ENCODE measurements at regions not wholly inside any gene's neighbourhood (a gene's known extent, or its start where the extent isn't known, plus 50 kb on each side); places are given as distances from the start of the nearest gene placed in this dataset.

- TF ChIP-seq, protein P1, sequence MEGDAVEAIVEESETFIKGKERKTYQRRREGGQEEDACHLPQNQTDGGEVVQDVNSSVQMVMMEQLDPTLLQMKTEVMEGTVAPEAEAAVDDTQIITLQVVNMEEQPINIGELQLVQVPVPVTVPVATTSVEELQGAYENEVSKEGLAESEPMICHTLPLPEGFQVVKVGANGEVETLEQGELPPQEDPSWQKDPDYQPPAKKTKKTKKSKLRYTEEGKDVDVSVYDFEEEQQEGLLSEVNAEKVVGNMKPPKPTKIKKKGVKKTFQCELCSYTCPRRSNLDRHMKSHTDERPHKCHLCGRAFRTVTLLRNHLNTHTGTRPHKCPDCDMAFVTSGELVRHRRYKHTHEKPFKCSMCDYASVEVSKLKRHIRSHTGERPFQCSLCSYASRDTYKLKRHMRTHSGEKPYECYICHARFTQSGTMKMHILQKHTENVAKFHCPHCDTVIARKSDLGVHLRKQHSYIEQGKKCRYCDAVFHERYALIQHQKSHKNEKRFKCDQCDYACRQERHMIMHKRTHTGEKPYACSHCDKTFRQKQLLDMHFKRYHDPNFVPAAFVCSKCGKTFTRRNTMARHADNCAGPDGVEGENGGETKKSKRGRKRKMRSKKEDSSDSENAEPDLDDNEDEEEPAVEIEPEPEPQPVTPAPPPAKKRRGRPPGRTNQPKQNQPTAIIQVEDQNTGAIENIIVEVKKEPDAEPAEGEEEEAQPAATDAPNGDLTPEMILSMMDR (IDR thresholded peaks at IDR 0.05), result no peak
- no peak for TF ChIP-seq POLR2A (IDR thresholded peaks at IDR 0.05)
Observed at GRCh38 chr18:70720607-70721006, 431.8 kb downstream of the SOCS6 start.

Data from right lobe of liver (tissue), 4 donors.